Neural cell (in vitro differentiated cells): ENCODE measurements at regions not wholly inside any gene's neighbourhood (a gene's known extent, or its start where the extent isn't known, plus 50 kb on each side); places are given as distances from the start of the nearest gene placed in this dataset.

Experiments
- H2AFZ ChIP-seq: fragments of 200-600, 300-800 bp; sonication (generic), shearing (Covaris generic); 2 replicates; pipeline ENCODE4 v1.6.0; 2014; ENCODE audit warnings: low read depth, mild to moderate bottlenecking, antibody characterized with exemption, low read length, moderate library complexity
- H3F3A ChIP-seq: fragments of 200-600 bp; shearing (Covaris generic); 2 replicates; pipeline ENCODE4 v1.6.1; 2016; ENCODE audit warnings: mild to moderate bottlenecking, moderate library complexity, mixed read lengths, antibody characterized with exemption, low read length; ENCODE audit not compliant: insufficient read depth, poor library complexity, severe bottlenecking
- H3K27ac ChIP-seq: fragments of 200-600, 300-800 bp; sonication (generic), shearing (Covaris generic); 2 replicates; pipeline ENCODE4 v1.5.1; 2014; ENCODE audit warnings: mild to moderate bottlenecking, low read length, moderate library complexity
- H3K27me3 ChIP-seq: fragments of 300-800, 200-600 bp; sonication (generic), shearing (Covaris generic); 2 replicates; pipeline ENCODE4 v1.6.0; 2014; ENCODE audit warnings: mild to moderate bottlenecking, low read depth, low read length, moderate library complexity; ENCODE audit not compliant: insufficient read depth
- H3K36me3 ChIP-seq: fragments of 300-800, 200-600 bp; sonication (generic), shearing (Covaris generic); 2 replicates; pipeline ENCODE4 v1.5.1; 2014; ENCODE audit warnings: mild to moderate bottlenecking, antibody characterized with exemption, low read length, moderate library complexity; ENCODE audit not compliant: insufficient read depth
- H3K4me2 ChIP-seq: fragments of 300-800, 200-600 bp; sonication (generic), shearing (Covaris generic); 2 replicates; pipeline ENCODE4 v1.6.0; 2014; ENCODE audit warnings: mild to moderate bottlenecking, low read length
- H3K4me3 ChIP-seq: fragments of 300-800, 200-600 bp; sonication (generic), shearing (Covaris generic); 2 replicates; pipeline ENCODE4 v1.5.1; 2014; ENCODE audit warnings: mild to moderate bottlenecking, low read length, moderate library complexity
- H3K79me2 ChIP-seq: fragments of 200-600 bp; shearing (Covaris generic); replicated peaks from 2 replicates; pipeline ENCODE4 v1.6.0; 2014; ENCODE audit warnings: mild to moderate bottlenecking, low read length, moderate library complexity; ENCODE audit not compliant: insufficient read depth
- H3K9ac ChIP-seq: fragments of 300-800, 200-600 bp; sonication (generic), shearing (Covaris generic); 2 replicates; pipeline ENCODE4 v1.6.1; 2016; ENCODE audit warnings: mild to moderate bottlenecking, low read length, mixed read lengths
- H3K9me2 ChIP-seq: fragments of 200-600 bp; shearing (Covaris generic); 2 replicates; pipeline ENCODE4 v1.6.1; 2016; ENCODE audit warnings: mild to moderate bottlenecking, low read length, mixed read lengths; ENCODE audit not compliant: insufficient read depth
- H3K9me3 ChIP-seq: fragments of 200-600, 300-800 bp; sonication (generic), shearing (Covaris generic); 2 replicates; pipeline ENCODE4 v1.6.1; 2016; ENCODE audit warnings: mild to moderate bottlenecking, mixed run types, low read length, moderate library complexity, mixed read lengths
- H4K20me1 ChIP-seq: fragments of 200-600 bp; shearing (Covaris generic); 2 replicates; pipeline ENCODE4 v1.6.1; 2016; ENCODE audit warnings: mild to moderate bottlenecking, mixed run types; ENCODE audit not compliant: insufficient read depth
- EP300 ChIP-seq: fragments of 450-650 bp; conservative IDR thresholded peaks from 2 replicates; pipeline ENCODE4 v1.6.1; 2014; ENCODE audit warnings: antibody characterized with exemption, mild to moderate bottlenecking, moderate library complexity; ENCODE audit not compliant: poor library complexity, severe bottlenecking
- EZH2 ChIP-seq: fragments of 200-600, 300-800 bp; shearing (Covaris generic), sonication (generic); IDR thresholded peaks from 2 replicates; pipeline ENCODE4 v1.6.1; 2014; ENCODE audit warnings: antibody characterized with exemption, low read length, borderline replicate concordance, mild to moderate bottlenecking; ENCODE audit not compliant: insufficient read depth, poor library complexity, severe bottlenecking
- MXI1 ChIP-seq: fragments of 450-650 bp; conservative IDR thresholded peaks from 2 replicates; pipeline ENCODE4 v1.6.1; 2014; ENCODE audit warnings: antibody characterized with exemption, mild to moderate bottlenecking; ENCODE audit not compliant: poor library complexity, severe bottlenecking
- POLR2AphosphoS5 ChIP-seq: IDR thresholded peaks from 2 replicates; pipeline ENCODE4 v1.6.1; 2012
- RAD21 ChIP-seq: fragments of 450-650 bp; conservative IDR thresholded peaks from 2 replicates; pipeline ENCODE4 v1.6.1; 2014; ENCODE audit warnings: antibody characterized with exemption, mild to moderate bottlenecking, moderate library complexity
- SMC3 ChIP-seq: fragments of 450-650 bp; conservative IDR thresholded peaks from 2 replicates; pipeline ENCODE4 v1.6.1; 2014; ENCODE audit warnings: antibody characterized with exemption, mild to moderate bottlenecking, moderate library complexity; ENCODE audit not compliant: poor library complexity
- TAF1 ChIP-seq: IDR thresholded peaks from 2 replicates; pipeline ENCODE4 v1.6.1; 2012; ENCODE audit warnings: low read depth
- TF ChIP-seq, protein P1 (sequence below): IDR thresholded peaks from 2 replicates; pipeline ENCODE4 v1.6.1; 2012; ENCODE audit warnings: borderline replicate concordance
- TF ChIP-seq, protein P2 (sequence below): fragments of 450-650 bp; IDR thresholded peaks from 2 replicates; pipeline ENCODE4 v1.5.1; 2014; ENCODE audit warnings: antibody characterized with exemption, mild to moderate bottlenecking, moderate library complexity; ENCODE audit not compliant: poor library complexity, severe bottlenecking

DNA sequence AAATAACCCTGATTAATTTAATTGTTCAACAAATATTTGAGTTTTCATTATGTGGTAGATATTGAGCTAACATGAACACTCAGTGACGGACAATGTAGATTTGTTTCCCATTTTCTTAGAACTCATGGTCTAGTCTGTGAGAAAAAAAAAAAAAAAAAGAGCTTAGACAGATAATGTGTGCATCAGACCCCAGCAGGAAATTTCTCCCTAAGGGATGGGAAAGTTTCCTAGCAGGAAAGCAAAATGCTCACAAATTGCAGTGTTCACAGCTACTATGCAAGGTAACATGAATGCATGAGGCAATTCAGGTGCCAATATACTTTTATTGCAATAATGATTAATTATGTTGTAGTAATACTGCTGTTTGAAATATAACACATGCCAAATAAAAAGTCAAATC lies 843.2 kb upstream of the SLIT2 start:
- H4K20me1 ChIP-seq = no peaks in the 10 kb centered on the region
- no peaks in the 10 kb centered on the region for H3K9me2 ChIP-seq
- H3K79me2 ChIP-seq = no peaks in the 10 kb centered on the region

GRCh38 chr4:19406789-19407188 lies 844.9 kb upstream of the SLIT2 start:
- no peak overlapping the region for H3K4me2 ChIP-seq
- no peaks in the 10 kb centered on the region for H3K9me2 ChIP-seq
- H3K27me3 ChIP-seq = no peaks in the 10 kb centered on the region
- no peaks in the 10 kb centered on the region for H3F3A ChIP-seq
- no peak overlapping the region for H3K27ac ChIP-seq
- no peak for TF ChIP-seq SMC3
- TF ChIP-seq RAD21 = no peak
- no peaks in the 10 kb centered on the region for H4K20me1 ChIP-seq
- no peak overlapping the region for H3K9ac ChIP-seq
- no peak overlapping the region for H3K4me3 ChIP-seq
- H3K9me3 ChIP-seq = no peaks in the 10 kb centered on the region
- no peaks in the 10 kb centered on the region for H3K36me3 ChIP-seq
- H2AFZ ChIP-seq = no peak overlapping the region
- H3K79me2 ChIP-seq = no peaks in the 10 kb centered on the region

More for the DNA sequence above, 843.2 kb upstream of the SLIT2 start:
- no peaks in the 10 kb centered on the region for H3K27me3 ChIP-seq
- H3K36me3 ChIP-seq = no peaks in the 10 kb centered on the region
- H3F3A ChIP-seq = no peaks in the 10 kb centered on the region
- TF ChIP-seq EZH2 = no peak
- TF ChIP-seq POLR2AphosphoS5 = peak; percentile 44
- TF ChIP-seq, protein P1, sequence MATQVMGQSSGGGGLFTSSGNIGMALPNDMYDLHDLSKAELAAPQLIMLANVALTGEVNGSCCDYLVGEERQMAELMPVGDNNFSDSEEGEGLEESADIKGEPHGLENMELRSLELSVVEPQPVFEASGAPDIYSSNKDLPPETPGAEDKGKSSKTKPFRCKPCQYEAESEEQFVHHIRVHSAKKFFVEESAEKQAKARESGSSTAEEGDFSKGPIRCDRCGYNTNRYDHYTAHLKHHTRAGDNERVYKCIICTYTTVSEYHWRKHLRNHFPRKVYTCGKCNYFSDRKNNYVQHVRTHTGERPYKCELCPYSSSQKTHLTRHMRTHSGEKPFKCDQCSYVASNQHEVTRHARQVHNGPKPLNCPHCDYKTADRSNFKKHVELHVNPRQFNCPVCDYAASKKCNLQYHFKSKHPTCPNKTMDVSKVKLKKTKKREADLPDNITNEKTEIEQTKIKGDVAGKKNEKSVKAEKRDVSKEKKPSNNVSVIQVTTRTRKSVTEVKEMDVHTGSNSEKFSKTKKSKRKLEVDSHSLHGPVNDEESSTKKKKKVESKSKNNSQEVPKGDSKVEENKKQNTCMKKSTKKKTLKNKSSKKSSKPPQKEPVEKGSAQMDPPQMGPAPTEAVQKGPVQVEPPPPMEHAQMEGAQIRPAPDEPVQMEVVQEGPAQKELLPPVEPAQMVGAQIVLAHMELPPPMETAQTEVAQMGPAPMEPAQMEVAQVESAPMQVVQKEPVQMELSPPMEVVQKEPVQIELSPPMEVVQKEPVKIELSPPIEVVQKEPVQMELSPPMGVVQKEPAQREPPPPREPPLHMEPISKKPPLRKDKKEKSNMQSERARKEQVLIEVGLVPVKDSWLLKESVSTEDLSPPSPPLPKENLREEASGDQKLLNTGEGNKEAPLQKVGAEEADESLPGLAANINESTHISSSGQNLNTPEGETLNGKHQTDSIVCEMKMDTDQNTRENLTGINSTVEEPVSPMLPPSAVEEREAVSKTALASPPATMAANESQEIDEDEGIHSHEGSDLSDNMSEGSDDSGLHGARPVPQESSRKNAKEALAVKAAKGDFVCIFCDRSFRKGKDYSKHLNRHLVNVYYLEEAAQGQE = peak; percentile 93
- no peaks in the 10 kb centered on the region for H3K9me3 ChIP-seq
- no peak overlapping the region for H3K27ac ChIP-seq
- H2AFZ ChIP-seq = no peak overlapping the region
- no peak overlapping the region for H3K9ac ChIP-seq
- H3K4me3 ChIP-seq = no peak overlapping the region
- H3K4me2 ChIP-seq = no peak overlapping the region

DNA sequence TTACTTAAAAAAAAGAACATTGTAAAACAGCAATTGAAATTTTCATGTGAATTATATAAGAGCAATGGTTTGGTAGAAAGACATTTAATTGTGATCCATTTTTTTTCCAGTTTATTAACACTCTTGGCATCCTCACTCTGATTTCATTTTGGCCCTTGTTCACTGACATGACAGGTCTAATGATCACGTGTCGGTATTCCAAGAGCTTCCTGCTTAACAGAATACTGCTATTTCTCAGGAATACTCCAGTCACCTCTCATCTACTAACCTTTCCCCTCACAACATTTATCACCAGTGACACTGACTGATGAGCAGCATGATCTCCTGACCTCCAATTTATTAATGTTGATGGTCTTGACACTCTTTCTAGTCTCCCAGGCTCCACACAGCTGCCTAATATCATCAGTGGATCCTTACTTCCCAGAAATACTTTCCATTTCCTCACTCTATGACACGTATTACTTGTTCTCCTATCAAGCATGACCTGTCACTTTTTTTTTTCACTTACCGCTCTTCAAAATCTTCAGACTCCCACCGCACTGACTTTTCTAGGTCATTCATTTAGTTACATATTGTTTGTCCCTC lies 847.8 kb upstream of the SLIT2 start:
- TF ChIP-seq, protein P2, sequence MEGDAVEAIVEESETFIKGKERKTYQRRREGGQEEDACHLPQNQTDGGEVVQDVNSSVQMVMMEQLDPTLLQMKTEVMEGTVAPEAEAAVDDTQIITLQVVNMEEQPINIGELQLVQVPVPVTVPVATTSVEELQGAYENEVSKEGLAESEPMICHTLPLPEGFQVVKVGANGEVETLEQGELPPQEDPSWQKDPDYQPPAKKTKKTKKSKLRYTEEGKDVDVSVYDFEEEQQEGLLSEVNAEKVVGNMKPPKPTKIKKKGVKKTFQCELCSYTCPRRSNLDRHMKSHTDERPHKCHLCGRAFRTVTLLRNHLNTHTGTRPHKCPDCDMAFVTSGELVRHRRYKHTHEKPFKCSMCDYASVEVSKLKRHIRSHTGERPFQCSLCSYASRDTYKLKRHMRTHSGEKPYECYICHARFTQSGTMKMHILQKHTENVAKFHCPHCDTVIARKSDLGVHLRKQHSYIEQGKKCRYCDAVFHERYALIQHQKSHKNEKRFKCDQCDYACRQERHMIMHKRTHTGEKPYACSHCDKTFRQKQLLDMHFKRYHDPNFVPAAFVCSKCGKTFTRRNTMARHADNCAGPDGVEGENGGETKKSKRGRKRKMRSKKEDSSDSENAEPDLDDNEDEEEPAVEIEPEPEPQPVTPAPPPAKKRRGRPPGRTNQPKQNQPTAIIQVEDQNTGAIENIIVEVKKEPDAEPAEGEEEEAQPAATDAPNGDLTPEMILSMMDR = no peak
- TF ChIP-seq EP300 = peak; percentile 39
- TF ChIP-seq, protein P1 = peak; percentile 94
- peak; percentile 11 for TF ChIP-seq POLR2AphosphoS5
- no peak for TF ChIP-seq EZH2
- no peak for TF ChIP-seq TAF1
- TF ChIP-seq SMC3 = no peak
- no peak for TF ChIP-seq MXI1
- TF ChIP-seq RAD21 = no peak
- Histone ChIP-seq H3K27ac (no peak overlapping the region), H3K36me3 (no peaks in the 10 kb centered on the region), H3F3A (no peaks in the 10 kb centered on the region), H3K79me2 (no peaks in the 10 kb centered on the region), H3K4me3 (no peak overlapping the region), H3K4me2 (no peak overlapping the region), H3K9me2 (no peaks in the 10 kb centered on the region), H3K9ac (no peak overlapping the region), H2AFZ (no peak overlapping the region), H3K9me3 (no peaks in the 10 kb centered on the region), H4K20me1 (no peaks in the 10 kb centered on the region), H3K27me3 (no peaks in the 10 kb centered on the region)
